OCI-LY1 (cell line): ENCODE measurements at regions not wholly inside any gene's neighbourhood (a gene's known extent, or its start where the extent isn't known, plus 50 kb on each side); places are given as distances from the start of the nearest gene placed in this dataset.

Source experiments
- H2AFZ ChIP-seq: fragments of 200-600 bp; sonication (generic), shearing (Covaris generic); 2 replicates; pipeline ENCODE4 v1.6.0; 2014; ENCODE audit warnings: antibody characterized with exemption, mild to moderate bottlenecking, low read length
- H3F3A ChIP-seq: fragments of 200-600 bp; sonication (generic), shearing (Covaris generic); 2 replicates; pipeline ENCODE4 v1.6.0; 2014; ENCODE audit warnings: mild to moderate bottlenecking, antibody characterized with exemption, low read length, moderate library complexity; ENCODE audit not compliant: insufficient read depth
- H3K27ac ChIP-seq: fragments of 200-600 bp; sonication (generic); 2 replicates; pipeline ENCODE4 v1.5.1; 2014; ENCODE audit warnings: low read length, mixed run types, mild to moderate bottlenecking, low read depth; ENCODE audit not compliant: poor library complexity, severe bottlenecking
- H3K27me3 ChIP-seq: fragments of 200-600 bp; sonication (generic); 2 replicates; pipeline ENCODE4 v1.6.0; 2014; ENCODE audit warnings: antibody characterized with exemption, mild to moderate bottlenecking, low read length, moderate library complexity; ENCODE audit not compliant: insufficient read depth
- H3K36me3 ChIP-seq: fragments of 200-600 bp; sonication (generic); 2 replicates; pipeline ENCODE4 v1.6.1; 2014; ENCODE audit warnings: mild to moderate bottlenecking, antibody characterized with exemption, low read length, moderate library complexity, mixed read lengths; ENCODE audit not compliant: insufficient read depth
- H3K4me1 ChIP-seq: fragments of 200-600 bp; sonication (generic); 2 replicates; pipeline ENCODE4 v1.5.1; 2014; ENCODE audit warnings: mild to moderate bottlenecking, low read length, moderate library complexity; ENCODE audit not compliant: insufficient read depth, severe bottlenecking
- H3K4me2 ChIP-seq: fragments of 200-600 bp; sonication (generic), shearing (Covaris generic); 2 replicates; pipeline ENCODE4 v1.6.1; 2014; ENCODE audit warnings: low read length
- H3K4me3 ChIP-seq: fragments of 200-600 bp; sonication (generic); 2 replicates; pipeline ENCODE4 v1.5.1; 2014; ENCODE audit warnings: low read length, low read depth, mild to moderate bottlenecking, mixed read lengths; ENCODE audit not compliant: poor library complexity, severe bottlenecking
- H3K79me2 ChIP-seq: fragments of 200-600 bp; shearing (Covaris generic); 2 replicates; pipeline ENCODE4 v1.6.1; 2016; ENCODE audit warnings: mixed run types, low read length, mixed read lengths; ENCODE audit not compliant: insufficient read depth
- H3K9ac ChIP-seq: fragments of 200-600 bp; sonication (generic), shearing (Covaris generic); 2 replicates; pipeline ENCODE4 v1.6.1; 2014; ENCODE audit warnings: mild to moderate bottlenecking, low read length, mixed read lengths
- H3K9me2 ChIP-seq: fragments of 200-600 bp; sonication (generic), shearing (Covaris generic); 2 replicates; pipeline ENCODE4 v1.6.1; 2014; ENCODE audit warnings: low read depth, mild to moderate bottlenecking, low read length, mixed read lengths
- H3K9me3 ChIP-seq: fragments of 200-600 bp; shearing (Covaris generic); 2 replicates; pipeline ENCODE4 v1.6.1; 2014; ENCODE audit warnings: low read length, mixed read lengths
- H4K20me1 ChIP-seq: fragments of 200-600 bp; sonication (generic), shearing (Covaris generic); 2 replicates; pipeline ENCODE4 v1.6.0; 2016; ENCODE audit warnings: mild to moderate bottlenecking, low read length; ENCODE audit not compliant: insufficient read depth
- CTCF ChIP-seq: fragments of 200-600 bp; sonication (generic), shearing (Covaris generic); IDR thresholded peaks from 2 replicates; pipeline ENCODE4 v1.5.1; 2017; ENCODE audit warnings: mild to moderate bottlenecking, antibody characterized with exemption, low read length, moderate library complexity, mixed read lengths
- EZH2 ChIP-seq: fragments of 200-600 bp; sonication (generic), shearing (Covaris generic); IDR thresholded peaks from 2 replicates; pipeline ENCODE4 v1.8.0; 2017; ENCODE audit warnings: borderline replicate concordance, mixed run types, mild to moderate bottlenecking, antibody characterized with exemption, low read length, moderate library complexity, mixed read lengths

- H3K79me2 ChIP-seq = no peaks in the 10 kb centered on the region
- H3K27me3 ChIP-seq = no peaks in the 10 kb centered on the region
- no peak overlapping the region for H3K27ac ChIP-seq
- no peak overlapping the region for H3K4me3 ChIP-seq
- no peak overlapping the region for H3K9ac ChIP-seq
- H3K36me3 ChIP-seq = no peaks in the 10 kb centered on the region
- no peaks in the 10 kb centered on the region for H3K9me2 ChIP-seq
- no peaks in the 10 kb centered on the region for H4K20me1 ChIP-seq
- H2AFZ ChIP-seq = no peak overlapping the region
- TF ChIP-seq CTCF = no peak
- no peak for TF ChIP-seq EZH2
- H3K4me1 ChIP-seq = no peaks in the 10 kb centered on the region
- no peak overlapping the region for H3K4me2 ChIP-seq
- H3K9me3 ChIP-seq = no peaks in the 10 kb centered on the region
- H3F3A ChIP-seq = no peaks in the 10 kb centered on the region
Measured at GRCh38 chr4:149277705-149278104, 537.9 kb downstream of the IQCM start.

- Histone ChIP-seq H3K4me1 (no peaks in the 10 kb centered on the region), H3K9me2 (no peaks in the 10 kb centered on the region), H3F3A (no peaks in the 10 kb centered on the region), H3K27me3 (no peaks in the 10 kb centered on the region), H4K20me1 (no peaks in the 10 kb centered on the region), H3K4me2 (no peak overlapping the region), H3K27ac (no peak overlapping the region), H2AFZ (no peak overlapping the region), H3K9me3 (no peaks in the 10 kb centered on the region), H3K4me3 (no peak overlapping the region), H3K79me2 (no peaks in the 10 kb centered on the region), H3K9ac (no peak overlapping the region), H3K36me3 (no peaks in the 10 kb centered on the region)
- TF ChIP-seq EZH2 (no peak), CTCF (no peak)
Measured at GRCh38 chr4:149269835-149270234, 545.8 kb downstream of the IQCM start.

GRCh38 chr4:149266301-149266700 lies 549.3 kb downstream of the IQCM start:
- no peaks in the 10 kb centered on the region for H3K27me3 ChIP-seq
- H3K9me2 ChIP-seq = no peaks in the 10 kb centered on the region
- no peak overlapping the region for H3K4me2 ChIP-seq
- H3K9ac ChIP-seq = no peak overlapping the region
- no peaks in the 10 kb centered on the region for H3K36me3 ChIP-seq
- H3K4me1 ChIP-seq = no peaks in the 10 kb centered on the region
- H3K4me3 ChIP-seq = no peak overlapping the region
- no peaks in the 10 kb centered on the region for H3F3A ChIP-seq
- H3K27ac ChIP-seq = no peak overlapping the region
- H2AFZ ChIP-seq = no peak overlapping the region
- H4K20me1 ChIP-seq = no peaks in the 10 kb centered on the region
- H3K79me2 ChIP-seq = no peaks in the 10 kb centered on the region
- no peak for TF ChIP-seq CTCF
- no peak for TF ChIP-seq EZH2
- no peaks in the 10 kb centered on the region for H3K9me3 ChIP-seq
